Testis (tissue), 2 donors: ENCODE measurements at regions not wholly inside any gene's neighbourhood (a gene's known extent, or its start where the extent isn't known, plus 50 kb on each side); places are given as distances from the start of the nearest gene placed in this dataset.

Experiments used
- DNase-seq: peaks from one replicate; pipeline ENCODE4 v3.0.0-alpha.2; 2019
- H3K27ac ChIP-seq, 2 donors: fragments of 200-600 bp; sonication (generic); one replicate each; pipeline ENCODE4 v1.5.1; 2019
- H3K27me3 ChIP-seq: fragments of 200-600 bp; sonication (generic); one replicate; pipeline ENCODE4 v1.5.1; 2019
- H3K36me3 ChIP-seq: fragments of 200-600 bp; sonication (generic); one replicate; pipeline ENCODE4 v1.5.1; 2017; ENCODE audit warnings: low read depth; ENCODE audit errors: missing control alignments
- H3K4me1 ChIP-seq: fragments of 200-600 bp; sonication (generic); one replicate; pipeline ENCODE4 v1.5.1; 2019
- H3K4me3 ChIP-seq, 2 donors: fragments of 200-600 bp; sonication (generic); one replicate each; pipeline ENCODE4 v1.5.1; 2017 to 2019
- H3K9me3 ChIP-seq: fragments of 200-600 bp; sonication (generic); one replicate; pipeline ENCODE4 v1.5.1; 2017
- CTCF ChIP-seq, 3 experiments: fragments of 450-650 bp in 2 of 3; fragments of 200-600 bp in 1 of 3; sonication (generic) in 1 of 3; IDR thresholded peaks; one replicate each; pipeline ENCODE4 v1.5.1; 2016 to 2019; ENCODE audit warnings: antibody characterized with exemption in 3 of 3, mild to moderate bottlenecking in 2 of 3, moderate library complexity in 1 of 3
- POLR2A ChIP-seq: fragments of 450-650 bp; IDR thresholded peaks from one replicate; pipeline ENCODE4 v1.6.1; 2017; ENCODE audit warnings: antibody characterized with exemption, mild to moderate bottlenecking, moderate library complexity
- WGBS, 2 donors: methylation state at CpG; one replicate each; pipeline ENCODE4 v1.1.5; 2018; 5-methylcytosine and 5-hydroxymethylcytosine counted together
- intact Hi-C: fragments of 100-400 bp; cut with DNase I; formaldehyde crosslinking; loops from one replicate; pipeline ENCODE4 v1.15.1; 2023; ENCODE audit warnings: low total_unique reads

- intact Hi-C loops = no loop called here
- DNase-seq = no peak
- Histone ChIP-seq H3K36me3 (no peaks in the 10 kb centered on the region), H3K9me3 (no peaks in the 10 kb centered on the region), H3K4me1 (no peaks in the 10 kb centered on the region), H3K4me3 (no peak overlapping the region), H3K27me3 (no peaks in the 10 kb centered on the region), H3K27ac (no peak overlapping the region)
- 82 to 86% methylated on average over 6 of the region's 6 CpGs for WGBS, 2 donors
- no peak for TF ChIP-seq POLR2A
- no peak for TF ChIP-seq CTCF (IDR thresholded peaks at IDR 0.05)
Observed at GRCh38 chr12:125652681-125653080, 587.4 kb downstream of the AACS start.

GRCh38 chr12:125657681-125658080 is 592.4 kb downstream of the AACS start:
- WGBS, 2 donors = 86 to 97% methylated on average over 3 of the region's 3 CpGs
- H3K9me3 ChIP-seq = no peaks in the 10 kb centered on the region
- DNase-seq = no peak
- intact Hi-C loops = no loop called here
- no peak for TF ChIP-seq POLR2A
- TF ChIP-seq CTCF (IDR thresholded peaks at IDR 0.05) = no peak
- no peaks in the 10 kb centered on the region for H3K36me3 ChIP-seq
- no peaks in the 10 kb centered on the region for H3K27me3 ChIP-seq
- H3K27ac ChIP-seq = no peak overlapping the region
- no peak overlapping the region for H3K4me3 ChIP-seq
- no peaks in the 10 kb centered on the region for H3K4me1 ChIP-seq

GRCh38 chr12:125674554-125675338 is 609.5 kb downstream of the AACS start:
- intact Hi-C loops = no loop called here
- no peak for TF ChIP-seq CTCF (IDR thresholded peaks at IDR 0.05)
- no peak for TF ChIP-seq POLR2A
- Histone ChIP-seq H3K4me3 (no peak overlapping the region), H3K9me3 (no peaks in the 10 kb centered on the region), H3K27me3 (no peaks in the 10 kb centered on the region), H3K36me3 (no peaks in the 10 kb centered on the region), H3K27ac (no peak overlapping the region), H3K4me1 (no peaks in the 10 kb centered on the region)
- no peak for DNase-seq
- 74% methylated on average over 11 of the region's 11 CpGs for WGBS, 2 donors

- intact Hi-C loops = no loop called here
- H3K4me3 ChIP-seq = no peak overlapping the region
- no peaks in the 10 kb centered on the region for H3K27me3 ChIP-seq
- no peak for TF ChIP-seq CTCF (IDR thresholded peaks at IDR 0.05)
- no peak for TF ChIP-seq POLR2A
- H3K4me1 ChIP-seq = no peaks in the 10 kb centered on the region
- H3K9me3 ChIP-seq = no peaks in the 10 kb centered on the region
- H3K36me3 ChIP-seq = no peaks in the 10 kb centered on the region
- 21 to 40% methylated on average over 1 of the region's 1 CpG for WGBS, 2 donors
- DNase-seq = no peak
- H3K27ac ChIP-seq = no peak overlapping the region
Observed at GRCh38 chr12:125676366-125676765, 611.1 kb downstream of the AACS start.

- Histone ChIP-seq H3K27me3 (no peaks in the 10 kb centered on the region), H3K27ac (no peak overlapping the region), H3K4me3 (no peak overlapping the region), H3K4me1 (no peaks in the 10 kb centered on the region), H3K9me3 (no peaks in the 10 kb centered on the region), H3K36me3 (no peaks in the 10 kb centered on the region)
- intact Hi-C loops = no loop called here
- no peak for DNase-seq
- TF ChIP-seq POLR2A (no peak), CTCF (IDR thresholded peaks at IDR 0.05) (no peak)
- 88 to 93% methylated on average over 4 of the region's 4 CpGs for WGBS, 2 donors
Observed at GRCh38 chr12:125677829-125678228, 612.6 kb downstream of the AACS start.
